Caco-2 (cell line): ENCODE measurements at regions not wholly inside any gene's neighbourhood (a gene's known extent, or its start where the extent isn't known, plus 50 kb on each side); places are given as distances from the start of the nearest gene placed in this dataset.

Experiments used
- BruUV-seq: library from RNA; stranded (reverse); fragments of 400-500 nt; replicated peaks from 2 replicates; lab custom pipeline; 2021; lab: Mats Ljungman, UMichigan
- CTCF ChIA-PET: fragments of 300-600 bp; sonication (Branson Sonifier 250); formaldehyde crosslinking; loops from one replicate; lab custom pipeline; 2022; ENCODE audit warnings: antibody characterized with exemption; lab: Charles Lee
- POLR2A ChIA-PET: fragments of 300-600 bp; sonication (Branson Sonifier 250); formaldehyde crosslinking; loops from one replicate; lab custom pipeline; 2022; ENCODE audit warnings: antibody characterized with exemption; lab: Charles Lee
- DNase-seq, 2 experiments: peaks; one replicate each; pipeline versions ENCODE4 v3.0.0 to v3.0.0-alpha.2; 2020 to 2022
- H3K27me3 ChIP-seq: replicated peaks from 2 replicates; pipeline ENCODE4 v1.6.0; 2011; ENCODE audit warnings: low read length; ENCODE audit not compliant: control insufficient read depth, insufficient read depth
- H3K36me3 ChIP-seq: 2 replicates; pipeline ENCODE4 v1.5.1; 2011; ENCODE audit warnings: low read length; ENCODE audit not compliant: control insufficient read depth, insufficient read depth
- H3K4me1 ChIP-seq: fragments of 250-450 bp; sonication (Bioruptor Pico); 2 replicates; pipeline ENCODE4 v1.5.1; 2020; ENCODE audit warnings: mild to moderate bottlenecking
- H3K4me3 ChIP-seq: 2 replicates; pipeline ENCODE4 v1.5.1; 2011; ENCODE audit warnings: low read depth, mild to moderate bottlenecking, control low read depth, low read length
- H3K9me3 ChIP-seq: fragments of 250-450 bp; sonication (Bioruptor Pico); 2 replicates; pipeline ENCODE4 v1.5.1; 2020; ENCODE audit warnings: mild to moderate bottlenecking, moderate library complexity
- H3K27ac Mint-ChIP-seq: one replicate; pipeline ENCODE4 v1.8.0; 2022; ENCODE audit warnings: mixed read lengths; ENCODE audit not compliant: unreplicated experiment
- H3K27me3 Mint-ChIP-seq: one replicate; pipeline ENCODE4 v1.8.0; 2022; ENCODE audit warnings: mixed read lengths; ENCODE audit not compliant: insufficient read depth, unreplicated experiment
- H3K36me3 Mint-ChIP-seq: one replicate; pipeline ENCODE4 v1.8.0; 2022; ENCODE audit warnings: mild to moderate bottlenecking, mixed read lengths; ENCODE audit not compliant: insufficient read depth, unreplicated experiment
- H3K4me1 Mint-ChIP-seq: one replicate; pipeline ENCODE4 v1.8.0; 2022; ENCODE audit warnings: low read depth, mixed read lengths; ENCODE audit not compliant: unreplicated experiment
- H3K4me3 Mint-ChIP-seq: one replicate; pipeline ENCODE4 v1.8.0; 2022; ENCODE audit warnings: mild to moderate bottlenecking, moderate library complexity, mixed read lengths; ENCODE audit not compliant: unreplicated experiment
- H3K9me3 Mint-ChIP-seq: one replicate; pipeline ENCODE4 v1.8.0; 2022; ENCODE audit warnings: mixed read lengths; ENCODE audit not compliant: unreplicated experiment
- intact Hi-C: fragments of 100-400 bp; cut with micrococcal nuclease; formaldehyde crosslinking; loops from one replicate; pipeline ENCODE4 v1.10.0; 2022; ENCODE audit not compliant: unreplicated experiment
- TF ChIP-seq, protein P1 (sequence below), 2 experiments: fragments of 200-600 bp in 1 of 2; IDR thresholded peaks; 1 replicate in 1 of 2; 2 replicates in 1 of 2; pipeline versions ENCODE4 v1.5.1 to v1.8.0; 2011 to 2022; ENCODE audit warnings: antibody characterized with exemption in 1 of 2, control low read depth in 1 of 2, inconsistent platforms in 1 of 2, low read depth in 1 of 2, low read length in 1 of 2, mild to moderate bottlenecking in 1 of 2, moderate library complexity in 1 of 2; ENCODE audit not compliant: insufficient read depth in 1 of 2, severe bottlenecking in 1 of 2, unreplicated experiment in 1 of 2

DNA sequence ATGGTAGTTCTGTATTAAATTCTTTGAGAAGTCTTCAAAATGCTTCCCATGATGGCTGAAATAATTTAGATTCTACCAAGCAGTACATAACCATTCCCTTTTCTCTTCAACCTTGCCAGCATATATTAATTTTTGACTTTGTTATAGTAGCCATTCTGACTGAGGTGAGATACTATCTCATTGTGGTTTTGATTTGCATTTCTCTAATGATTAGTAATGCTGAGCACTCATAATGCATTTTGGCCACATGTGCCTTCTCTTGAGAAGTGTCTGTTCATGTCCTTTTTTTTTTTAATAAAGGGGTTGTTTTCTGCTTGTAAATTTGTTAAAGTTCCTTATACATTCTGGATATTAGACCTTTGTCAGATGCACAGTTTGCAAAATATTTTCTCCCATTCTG, 173.9 kb downstream of the CALCRL start:
- ChIA-PET POLR2A (no interaction called here), CTCF (no interaction called here)
- Mint-ChIP-seq H3K27ac (no peak overlapping the region), H3K4me3 (no peak overlapping the region), H3K27me3 (peaks cover 2% of the 10 kb centered on the region), H3K9me3 (no peaks in the 10 kb centered on the region), H3K4me1 (no peaks in the 10 kb centered on the region), H3K36me3 (no peaks in the 10 kb centered on the region)
- no peaks in the 10 kb centered on the region for H3K4me1 ChIP-seq
- TF ChIP-seq, protein P1, sequence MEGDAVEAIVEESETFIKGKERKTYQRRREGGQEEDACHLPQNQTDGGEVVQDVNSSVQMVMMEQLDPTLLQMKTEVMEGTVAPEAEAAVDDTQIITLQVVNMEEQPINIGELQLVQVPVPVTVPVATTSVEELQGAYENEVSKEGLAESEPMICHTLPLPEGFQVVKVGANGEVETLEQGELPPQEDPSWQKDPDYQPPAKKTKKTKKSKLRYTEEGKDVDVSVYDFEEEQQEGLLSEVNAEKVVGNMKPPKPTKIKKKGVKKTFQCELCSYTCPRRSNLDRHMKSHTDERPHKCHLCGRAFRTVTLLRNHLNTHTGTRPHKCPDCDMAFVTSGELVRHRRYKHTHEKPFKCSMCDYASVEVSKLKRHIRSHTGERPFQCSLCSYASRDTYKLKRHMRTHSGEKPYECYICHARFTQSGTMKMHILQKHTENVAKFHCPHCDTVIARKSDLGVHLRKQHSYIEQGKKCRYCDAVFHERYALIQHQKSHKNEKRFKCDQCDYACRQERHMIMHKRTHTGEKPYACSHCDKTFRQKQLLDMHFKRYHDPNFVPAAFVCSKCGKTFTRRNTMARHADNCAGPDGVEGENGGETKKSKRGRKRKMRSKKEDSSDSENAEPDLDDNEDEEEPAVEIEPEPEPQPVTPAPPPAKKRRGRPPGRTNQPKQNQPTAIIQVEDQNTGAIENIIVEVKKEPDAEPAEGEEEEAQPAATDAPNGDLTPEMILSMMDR (IDR thresholded peaks at IDR 0.05; ENCODE audit: insufficient read depth in 1 of 2, low read depth in 1 of 2, low read length in 1 of 2, severe bottlenecking in 1 of 2, unreplicated experiment in 1 of 2) = no peak
- H3K36me3 ChIP-seq = no peaks in the 10 kb centered on the region
- no peaks in the 10 kb centered on the region for H3K27me3 ChIP-seq
- no peak overlapping the region for H3K4me3 ChIP-seq
- no peak for DNase-seq
- no TSS peak for BruUV-seq
- H3K9me3 ChIP-seq = no peaks in the 10 kb centered on the region
- intact Hi-C loops = no loop called here

DNA sequence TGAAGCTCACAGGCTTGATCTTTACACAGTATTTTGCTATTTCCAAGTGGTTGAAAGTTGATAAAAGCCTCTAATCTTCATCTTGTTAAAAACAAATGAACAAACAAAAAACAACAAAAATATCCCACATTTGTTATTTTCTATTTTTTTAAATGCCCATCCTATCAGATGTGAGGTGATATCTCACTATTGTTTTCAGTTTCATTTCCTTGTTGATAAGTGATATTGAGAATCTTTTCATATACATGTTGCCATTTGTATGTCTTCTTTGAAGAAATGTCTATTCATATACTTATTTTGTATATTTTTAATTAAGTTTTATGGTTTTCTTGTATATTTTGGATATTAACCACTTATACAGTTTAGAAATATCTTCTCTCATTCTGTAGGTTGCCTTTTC, 175.8 kb downstream of the CALCRL start:
- Histone ChIP-seq H3K4me3 (no peak overlapping the region), H3K9me3 (no peaks in the 10 kb centered on the region), H3K27me3 (no peaks in the 10 kb centered on the region), H3K36me3 (no peaks in the 10 kb centered on the region), H3K4me1 (no peaks in the 10 kb centered on the region)
- no peak for DNase-seq
- CTCF ChIA-PET = no interaction called here
- Mint-ChIP-seq H3K4me3 (no peak overlapping the region), H3K36me3 (no peaks in the 10 kb centered on the region), H3K4me1 (no peaks in the 10 kb centered on the region), H3K9me3 (no peaks in the 10 kb centered on the region), H3K27me3 (no peaks in the 10 kb centered on the region), H3K27ac (no peak overlapping the region)
- intact Hi-C loops = no loop called here
- TF ChIP-seq, protein P1 (IDR thresholded peaks at IDR 0.05; ENCODE audit: insufficient read depth in 1 of 2, low read depth in 1 of 2, low read length in 1 of 2, severe bottlenecking in 1 of 2, unreplicated experiment in 1 of 2) = no peak
- no TSS peak for BruUV-seq
- POLR2A ChIA-PET = no interaction called here

DNA sequence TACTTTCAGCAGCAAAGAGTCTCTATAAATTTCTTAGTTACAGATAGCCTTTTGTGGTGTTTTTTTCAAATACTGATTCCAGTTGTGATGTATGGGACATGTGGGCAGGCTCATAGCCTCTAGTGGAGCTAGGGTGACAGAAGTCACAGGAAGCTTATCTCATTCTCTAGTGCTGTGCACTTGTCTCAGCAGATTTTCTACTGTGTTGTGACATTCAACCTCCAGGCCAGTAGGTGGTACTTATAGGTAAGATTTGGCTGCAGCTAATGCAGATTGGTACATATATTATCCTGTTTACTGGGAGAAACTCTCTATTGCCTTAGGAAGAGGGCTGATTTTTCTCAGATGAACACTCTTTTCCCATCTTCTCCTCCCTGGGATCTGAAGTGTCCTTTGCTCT, 176.2 kb downstream of the CALCRL start:
- H3K9me3 Mint-ChIP-seq = no peaks in the 10 kb centered on the region
- CTCF ChIA-PET = no interaction called here

More for the DNA sequence above, 176.2 kb downstream of the CALCRL start:
- Mint-ChIP-seq H3K36me3 (no peaks in the 10 kb centered on the region), H3K4me3 (no peak overlapping the region), H3K4me1 (no peaks in the 10 kb centered on the region), H3K27me3 (no peaks in the 10 kb centered on the region), H3K27ac (no peak overlapping the region)
- no peaks in the 10 kb centered on the region for H3K36me3 ChIP-seq
- H3K27me3 ChIP-seq = no peaks in the 10 kb centered on the region
- no TSS peak for BruUV-seq
- H3K4me1 ChIP-seq = no peaks in the 10 kb centered on the region
- no peak overlapping the region for H3K4me3 ChIP-seq
- POLR2A ChIA-PET = no interaction called here
- no peak for DNase-seq
- intact Hi-C loops = no loop called here
- H3K9me3 ChIP-seq = no peaks in the 10 kb centered on the region
- TF ChIP-seq, protein P1 (IDR thresholded peaks at IDR 0.05; ENCODE audit: insufficient read depth in 1 of 2, low read depth in 1 of 2, low read length in 1 of 2, severe bottlenecking in 1 of 2, unreplicated experiment in 1 of 2) = no peak
